ENCODE measurements at regions not wholly inside any gene's neighbourhood (a gene's known extent, or its start where the extent isn't known, plus 50 kb on each side); places are given as distances from the start of the nearest gene placed in this dataset.

DNA sequence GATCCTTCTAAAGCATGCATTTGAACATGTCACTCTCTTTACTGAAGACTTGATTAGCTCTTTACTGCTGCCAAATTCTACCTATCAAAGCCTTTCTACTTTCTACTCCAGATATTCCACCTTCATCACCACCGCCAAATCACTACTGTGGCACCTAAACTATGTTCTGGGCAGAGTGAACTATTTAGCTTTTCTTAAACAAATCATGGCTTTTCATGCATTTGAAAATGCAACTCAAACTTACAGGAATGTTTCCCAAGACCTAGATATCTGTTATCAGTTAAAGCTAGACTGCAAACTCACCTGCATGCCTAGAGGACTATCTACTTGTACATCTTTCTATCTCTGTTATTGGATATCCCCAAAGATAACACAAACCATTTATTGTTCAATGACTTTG is 109.3 kb downstream of the MAFB start:
- TF ChIP-seq POLR2A (IDR thresholded peaks at IDR 0.05; ENCODE audit: low read depth, low read length) (no peak), POLR2AphosphoS5 (IDR thresholded peaks at IDR 0.05; ENCODE audit: low read depth, low read length) (no peak)

Data from GM12891 (cell line).